Hepatocyte (in vitro differentiated cells): ENCODE measurements at regions not wholly inside any gene's neighbourhood (a gene's known extent, or its start where the extent isn't known, plus 50 kb on each side); places are given as distances from the start of the nearest gene placed in this dataset.

Source experiments
- DNase-seq: peaks from one replicate; pipeline ENCODE4 v3.0.0-alpha.2; 2016; ENCODE audit warnings: low spot score
- H2AFZ ChIP-seq: fragments of 200-600 bp; sonication (generic); 2 replicates; pipeline ENCODE4 v1.6.0; 2016; ENCODE audit warnings: antibody characterized with exemption, mild to moderate bottlenecking
- H3K27ac ChIP-seq: fragments of 200-600 bp; sonication (generic); 2 replicates; pipeline ENCODE4 v1.5.1; 2016; ENCODE audit warnings: mild to moderate bottlenecking
- H3K27me3 ChIP-seq: fragments of 200-600 bp; sonication (generic); 2 replicates; pipeline ENCODE4 v1.6.1; 2016
- H3K36me3 ChIP-seq: fragments of 200-600 bp; sonication (generic); replicated peaks from 2 replicates; pipeline ENCODE4 v1.5.1; 2016; ENCODE audit warnings: low read depth; ENCODE audit not compliant: insufficient read depth
- H3K4me1 ChIP-seq: fragments of 200-600 bp; sonication (generic); 2 replicates; pipeline ENCODE4 v1.5.1; 2016; ENCODE audit warnings: mild to moderate bottlenecking, moderate library complexity; ENCODE audit not compliant: insufficient read depth
- H3K4me2 ChIP-seq: fragments of 200-600 bp; sonication (generic); 2 replicates; pipeline ENCODE4 v1.6.0; 2016
- H3K4me3 ChIP-seq: fragments of 200-600 bp; sonication (generic); 2 replicates; pipeline ENCODE4 v1.5.1; 2016; ENCODE audit warnings: mild to moderate bottlenecking
- H3K79me2 ChIP-seq: fragments of 200-600 bp; sonication (generic); 2 replicates; pipeline ENCODE4 v1.6.0; 2017; ENCODE audit warnings: mild to moderate bottlenecking
- H3K9me2 ChIP-seq: fragments of 200-600 bp; sonication (generic); replicated peaks from 2 replicates; pipeline ENCODE4 v1.6.0; 2017; ENCODE audit warnings: mild to moderate bottlenecking; ENCODE audit not compliant: insufficient read depth
- H3K9me3 ChIP-seq: fragments of 200-600 bp; sonication (generic); 2 replicates; pipeline ENCODE4 v1.5.1; 2016; ENCODE audit warnings: low read depth, mild to moderate bottlenecking
- H4K20me1 ChIP-seq: fragments of 200-600 bp; sonication (generic); 2 replicates; pipeline ENCODE4 v1.6.0; 2016; ENCODE audit warnings: mild to moderate bottlenecking; ENCODE audit not compliant: insufficient read depth, poor library complexity, severe bottlenecking
- CTCF ChIP-seq: fragments of 200-600 bp; sonication (generic); IDR thresholded peaks from 2 replicates; pipeline ENCODE4 v1.5.1; 2016; ENCODE audit warnings: antibody characterized with exemption, mild to moderate bottlenecking; ENCODE audit not compliant: poor library complexity
- EZH2 ChIP-seq: fragments of 200-600 bp; sonication (generic); IDR thresholded peaks from 2 replicates; pipeline ENCODE4 v1.6.1; 2016; ENCODE audit warnings: antibody characterized with exemption, mild to moderate bottlenecking, borderline replicate concordance
- EZH2phosphoT487 ChIP-seq: fragments of 200-600 bp; sonication (generic); IDR thresholded peaks from one replicate; pipeline ENCODE4 v1.6.1; 2018; ENCODE audit warnings: antibody characterized with exemption, mild to moderate bottlenecking, low read depth, moderate library complexity; ENCODE audit not compliant: unreplicated experiment, severe bottlenecking
- WGBS: methylation state at CpG from one replicate; pipeline ENCODE4 v1.1.6; 2016; ENCODE audit warnings: low lambda C conversion rate; ENCODE audit errors: missing lambda C conversion rate; 5-methylcytosine and 5-hydroxymethylcytosine counted together

DNA sequence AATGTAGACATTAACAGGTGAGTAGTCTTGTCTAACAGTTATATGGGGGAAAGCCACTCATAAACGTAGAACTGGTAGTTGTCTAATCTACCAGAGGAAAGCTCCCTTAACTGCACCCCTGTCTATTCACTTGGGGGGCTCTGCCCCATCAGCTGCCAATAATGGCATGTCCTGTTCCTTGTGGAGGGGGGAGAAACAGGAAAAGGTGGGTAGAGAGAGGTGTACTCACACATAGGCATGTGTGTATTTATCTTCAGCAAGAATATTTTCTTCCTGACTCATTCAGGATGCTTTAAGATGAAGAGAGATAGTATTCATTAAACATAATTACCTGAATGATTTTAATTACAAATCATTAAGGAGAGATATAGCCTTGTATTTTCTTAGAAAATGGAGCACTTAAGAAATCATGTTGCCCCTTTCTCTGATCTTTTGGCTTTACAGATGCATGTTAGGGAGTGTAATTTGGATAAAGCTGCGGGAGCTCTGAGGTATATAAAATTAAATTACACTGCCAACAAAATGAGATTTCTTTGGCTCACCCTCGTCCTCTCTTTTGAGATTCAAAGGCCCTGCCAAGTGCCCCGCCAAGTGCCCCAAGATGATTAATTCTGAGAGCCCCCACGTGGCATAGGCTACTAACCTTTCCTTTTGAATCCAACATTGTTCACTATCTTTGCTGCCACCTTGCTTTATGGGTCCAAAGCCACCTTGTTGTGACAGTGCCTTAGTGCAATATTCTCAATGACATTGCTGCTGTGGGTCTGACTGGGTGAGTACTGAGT, 286.3 kb upstream of the LYPLAL1 start:
- H3K27me3 ChIP-seq, result no peaks in the 10 kb centered on the region
- no peak overlapping the region for H3K4me3 ChIP-seq
- TF ChIP-seq CTCF, result no peak
- no peak for TF ChIP-seq EZH2phosphoT487
- no peak for TF ChIP-seq EZH2
- no peaks in the 10 kb centered on the region for H4K20me1 ChIP-seq
- no peaks in the 10 kb centered on the region for H3K9me2 ChIP-seq
- 65% methylated on average over 5 of the region's 5 CpGs for WGBS
- DNase-seq, result no peak
- no peaks in the 10 kb centered on the region for H3K36me3 ChIP-seq
- H3K4me1 ChIP-seq, result peaks cover 4% of the 10 kb centered on the region
- no peak overlapping the region for H3K4me2 ChIP-seq
- H3K27ac ChIP-seq, result peak overlapping the region; percentile 38
- H3K9me3 ChIP-seq, result no peaks in the 10 kb centered on the region
- H3K79me2 ChIP-seq, result no peaks in the 10 kb centered on the region
- no peak overlapping the region for H2AFZ ChIP-seq

DNA sequence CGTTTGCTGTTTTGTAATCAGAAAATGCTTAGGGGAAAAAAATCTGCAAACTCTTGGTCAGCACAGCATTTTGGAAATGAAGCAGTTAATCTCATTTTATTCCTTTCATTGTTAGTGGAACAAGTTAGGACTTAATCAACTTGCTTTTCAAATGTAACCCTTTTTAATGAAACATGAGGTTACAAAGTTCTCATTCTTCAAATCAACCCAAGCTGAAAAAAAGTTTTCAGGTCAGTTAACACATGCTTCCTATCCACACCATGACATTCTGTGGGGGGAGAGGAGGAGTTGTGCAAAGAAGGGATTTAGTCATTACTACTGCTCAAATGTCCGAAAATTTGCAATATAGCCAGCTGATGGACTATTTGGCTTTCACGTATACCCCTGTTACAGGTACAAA, 283.2 kb upstream of the LYPLAL1 start:
- Histone ChIP-seq H3K27ac (no peak overlapping the region), H3K4me1 (peaks cover 4% of the 10 kb centered on the region), H3K4me2 (no peak overlapping the region), H3K27me3 (no peaks in the 10 kb centered on the region), H3K36me3 (no peaks in the 10 kb centered on the region), H3K79me2 (no peaks in the 10 kb centered on the region), H3K9me3 (no peaks in the 10 kb centered on the region), H3K4me3 (no peak overlapping the region), H4K20me1 (no peaks in the 10 kb centered on the region), H2AFZ (no peak overlapping the region), H3K9me2 (no peaks in the 10 kb centered on the region)
- WGBS, result 92% methylated on average over 3 of the region's 3 CpGs
- TF ChIP-seq EZH2phosphoT487 (no peak), EZH2 (no peak), CTCF (no peak)
- no peak for DNase-seq

GRCh38 chr1:218891577-218891976, 282.1 kb upstream of the LYPLAL1 start:
- Histone ChIP-seq H3K9me2 (no peaks in the 10 kb centered on the region), H3K27ac (no peak overlapping the region), H4K20me1 (no peaks in the 10 kb centered on the region), H3K27me3 (no peaks in the 10 kb centered on the region), H3K4me2 (no peak overlapping the region), H3K36me3 (no peaks in the 10 kb centered on the region), H3K4me1 (peaks cover 4% of the 10 kb centered on the region), H3K4me3 (no peak overlapping the region), H3K79me2 (no peaks in the 10 kb centered on the region), H2AFZ (no peak overlapping the region), H3K9me3 (no peaks in the 10 kb centered on the region)
- whole genome bisulfite sequencing, result 64% methylated on average over 5 of the region's 5 CpGs
- TF ChIP-seq EZH2 (no peak), EZH2phosphoT487 (no peak), CTCF (no peak)
- no peak for DNase-seq
